ENCODE measurements at regions not wholly inside any gene's neighbourhood (a gene's known extent, or its start where the extent isn't known, plus 50 kb on each side); places are given as distances from the start of the nearest gene placed in this dataset.

GRCh38 chr1:221246067-221246466, 366.8 kb downstream of the HLX start:
- Histone ChIP-seq H3K9me3 (ENCODE audit: low read length) (no peaks in the 10 kb centered on the region), H3K4me3 (ENCODE audit: low read depth, low read length, poor library complexity, severe bottlenecking) (no peak overlapping the region), H3K4me1 (ENCODE audit: insufficient read depth, low read length, poor library complexity, severe bottlenecking) (no peaks in the 10 kb centered on the region), H3K36me3 (ENCODE audit: insufficient read depth, low read length) (no peaks in the 10 kb centered on the region), H3K9me2 (ENCODE audit: insufficient read depth, low read length) (no peaks in the 10 kb centered on the region), H3K79me2 (ENCODE audit: insufficient read depth, low read depth, low read length) (no peaks in the 10 kb centered on the region), H4K20me1 (ENCODE audit: insufficient read depth, low read length) (no peaks in the 10 kb centered on the region), H3K4me2 (ENCODE audit: low read length) (no peak overlapping the region), H3K27ac (ENCODE audit: low read depth, low read length, poor library complexity, severe bottlenecking) (no peak overlapping the region), H2AFZ (ENCODE audit: low read length) (no peak overlapping the region)
- ChIA-PET POLR2A (interaction anchor here (0.6 kb wide), 1 partner anchor 45 kb away, joined by 4 read pairs; no protein-coding TSS in a partner anchor), CTCF (ENCODE audit: unreplicated experiment) (no interaction called here)
- BruUV-seq (replicated peaks), result no TSS peak
- no peak for DNase-seq (ENCODE audit: low spot score)
- TF ChIP-seq CTCF (conservative IDR thresholded peaks at IDR 0.05; ENCODE audit: low read length) (no peak), EZH2phosphoT487 (IDR thresholded peaks at IDR 0.05; ENCODE audit: borderline replicate concordance, low read depth, low read length) (no peak)
- intact Hi-C loops (cut with micrococcal nuclease; ENCODE audit: unreplicated experiment), result no loop called here

DNA sequence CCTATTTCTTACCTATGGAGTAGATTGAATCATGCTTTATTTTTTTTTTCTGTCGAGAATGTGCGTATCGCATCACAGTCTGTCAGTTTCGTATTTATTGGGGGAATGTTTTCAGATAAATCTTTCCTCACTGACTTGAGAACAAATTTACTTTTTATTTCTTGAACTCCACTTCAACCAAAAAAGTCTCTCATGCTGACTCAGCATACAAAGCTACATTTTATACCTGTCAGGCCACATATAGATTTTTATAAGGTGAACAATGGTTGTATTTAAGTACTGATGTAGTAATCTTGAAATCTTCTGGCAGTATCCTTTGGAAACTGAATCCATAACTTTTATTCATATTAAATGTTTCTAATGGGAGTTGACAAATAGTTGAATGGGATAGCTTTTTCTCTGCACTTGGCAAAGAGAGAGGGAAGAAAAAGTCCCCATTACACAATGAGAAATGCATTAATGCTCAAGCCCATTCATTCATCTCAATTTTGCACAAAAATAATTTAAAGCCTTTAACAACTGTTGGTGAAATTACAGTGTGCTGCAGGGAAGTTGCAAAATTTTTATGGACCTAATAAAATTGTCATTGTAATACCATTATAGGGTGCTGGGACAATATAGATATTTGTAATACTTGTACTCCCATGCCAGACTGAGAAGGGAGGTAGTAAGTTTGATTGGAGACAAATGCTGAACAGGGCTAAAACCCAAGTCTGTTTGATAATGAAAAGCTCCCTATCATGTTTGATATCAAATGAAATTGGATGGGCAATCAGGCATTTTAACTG, 367.6 kb downstream of the HLX start:
- H3K79me2 ChIP-seq (ENCODE audit: insufficient read depth, low read depth, low read length), result no peaks in the 10 kb centered on the region
- H3K36me3 ChIP-seq (ENCODE audit: insufficient read depth, low read length), result no peaks in the 10 kb centered on the region
- H2AFZ ChIP-seq (ENCODE audit: low read length), result no peak overlapping the region
- intact Hi-C loops (cut with micrococcal nuclease; ENCODE audit: unreplicated experiment), result no loop called here
- CTCF ChIA-PET (ENCODE audit: unreplicated experiment), result no interaction called here
- H3K9me3 ChIP-seq (ENCODE audit: low read length), result no peaks in the 10 kb centered on the region
- DNase-seq (ENCODE audit: low spot score), result no peak
- H3K4me3 ChIP-seq (ENCODE audit: low read depth, low read length, poor library complexity, severe bottlenecking), result no peak overlapping the region
- POLR2A ChIA-PET, result interaction anchor here (0.6 to 0.7 kb wide), 2 partner anchors 44 to 344 kb away, joined by 3 to 4 read pairs; no protein-coding TSS in a partner anchor
- TF ChIP-seq CTCF (conservative IDR thresholded peaks at IDR 0.05; ENCODE audit: low read length) (no peak), EZH2phosphoT487 (IDR thresholded peaks at IDR 0.05; ENCODE audit: borderline replicate concordance, low read depth, low read length) (no peak)
- no peaks in the 10 kb centered on the region for H3K9me2 ChIP-seq (ENCODE audit: insufficient read depth, low read length)
- no TSS peak for BruUV-seq (replicated peaks)
- H4K20me1 ChIP-seq (ENCODE audit: insufficient read depth, low read length), result no peaks in the 10 kb centered on the region
- H3K27ac ChIP-seq (ENCODE audit: low read depth, low read length, poor library complexity, severe bottlenecking), result no peak overlapping the region
- no peak overlapping the region for H3K4me2 ChIP-seq (ENCODE audit: low read length)
- H3K4me1 ChIP-seq (ENCODE audit: insufficient read depth, low read length, poor library complexity, severe bottlenecking), result no peaks in the 10 kb centered on the region

GRCh38 chr1:221251580-221251979, 372.3 kb downstream of the HLX start:
- ChIA-PET CTCF (ENCODE audit: unreplicated experiment) (no interaction called here), POLR2A (no interaction called here)
- Histone ChIP-seq H3K9me2 (ENCODE audit: insufficient read depth, low read length) (no peaks in the 10 kb centered on the region), H3K4me2 (ENCODE audit: low read length) (no peak overlapping the region), H3K27ac (ENCODE audit: low read depth, low read length, poor library complexity, severe bottlenecking) (no peak overlapping the region), H3K4me3 (ENCODE audit: low read depth, low read length, poor library complexity, severe bottlenecking) (no peak overlapping the region), H4K20me1 (ENCODE audit: insufficient read depth, low read length) (no peaks in the 10 kb centered on the region), H3K4me1 (ENCODE audit: insufficient read depth, low read length, poor library complexity, severe bottlenecking) (no peaks in the 10 kb centered on the region), H3K79me2 (ENCODE audit: insufficient read depth, low read depth, low read length) (no peaks in the 10 kb centered on the region), H2AFZ (ENCODE audit: low read length) (no peak overlapping the region), H3K36me3 (ENCODE audit: insufficient read depth, low read length) (no peaks in the 10 kb centered on the region), H3K9me3 (ENCODE audit: low read length) (no peaks in the 10 kb centered on the region)
- no peak for DNase-seq (ENCODE audit: low spot score)
- intact Hi-C loops (cut with micrococcal nuclease; ENCODE audit: unreplicated experiment), result no loop called here
- no TSS peak for BruUV-seq (replicated peaks)
- TF ChIP-seq CTCF (conservative IDR thresholded peaks at IDR 0.05; ENCODE audit: low read length) (no peak), EZH2phosphoT487 (IDR thresholded peaks at IDR 0.05; ENCODE audit: borderline replicate concordance, low read depth, low read length) (no peak)
